ENCODE measurements at regions not wholly inside any gene's neighbourhood (a gene's known extent, or its start where the extent isn't known, plus 50 kb on each side); places are given as distances from the start of the nearest gene placed in this dataset.
"Not testable (repeated sequence)": the region's sequence is repeated elsewhere in the genome, so short reads cannot be mapped to it uniquely, and the experiment has no call there.

DNA sequence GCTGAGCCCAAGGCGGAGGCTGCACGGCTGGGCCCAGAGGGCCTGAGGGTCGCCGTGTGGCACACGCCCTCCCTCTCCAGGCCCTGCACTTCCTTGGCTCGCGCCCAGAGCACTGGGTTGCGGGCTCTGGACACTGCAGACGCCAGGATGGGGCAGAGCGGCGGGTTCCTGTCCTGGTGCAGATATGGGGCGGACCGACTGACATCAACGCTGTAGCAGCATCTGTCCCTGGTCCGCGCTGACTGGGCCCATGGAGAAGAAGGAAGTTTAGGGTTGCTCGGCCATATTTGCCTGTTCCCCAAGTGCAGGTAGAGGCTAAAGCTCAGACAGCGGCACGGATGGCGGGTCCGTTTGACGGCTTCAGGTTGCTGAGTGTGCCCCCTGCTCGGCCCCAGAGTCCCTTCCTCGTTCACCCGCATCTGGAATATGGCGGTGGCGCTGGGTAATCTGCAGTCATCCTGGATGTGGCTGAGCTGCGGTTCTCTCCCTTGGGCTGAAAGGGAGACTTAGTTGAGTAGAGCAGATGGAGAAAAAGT is 116.1 kb downstream of the OR13A1 start:
- DNase-seq, result no peak

DNA sequence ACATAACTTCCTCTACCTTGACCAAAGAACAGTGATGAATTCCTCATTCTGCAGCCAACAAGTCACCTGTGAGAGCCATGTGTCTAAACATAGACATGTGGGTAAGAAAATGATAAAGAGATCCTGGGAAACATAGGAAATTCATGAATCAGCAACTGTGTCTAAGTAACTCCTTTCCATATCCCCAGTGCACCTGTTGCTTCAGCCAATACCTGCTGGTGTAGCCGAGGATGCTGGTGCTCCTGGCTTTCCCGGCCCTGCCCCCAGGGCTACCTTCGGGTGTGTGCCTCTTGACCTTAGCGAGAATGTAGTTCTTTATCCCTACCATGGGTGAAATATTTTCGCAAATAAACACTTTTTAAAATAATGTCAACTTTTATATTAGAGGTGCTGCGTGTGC is 114.1 kb downstream of the OR13A1 start:
- no peak for DNase-seq

DNA sequence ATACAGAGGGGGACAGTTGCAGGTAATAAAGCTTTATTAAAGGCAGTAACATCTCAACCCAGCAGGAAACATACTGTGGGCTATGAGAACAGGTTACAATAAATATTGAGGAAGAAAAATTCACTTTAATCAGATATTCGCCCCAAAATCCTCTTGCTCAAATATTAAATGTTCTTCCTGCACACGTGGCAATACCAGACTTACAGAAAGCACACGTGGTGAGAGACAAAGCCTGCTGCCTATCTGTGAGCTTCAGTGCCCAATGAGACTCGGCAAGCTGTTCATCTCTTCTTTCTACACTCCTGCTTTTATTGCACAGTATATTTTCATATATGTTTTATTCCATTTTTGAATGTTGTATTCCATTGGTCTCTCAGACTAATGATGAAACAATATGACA is 113.2 kb downstream of the OR13A1 start:
- DNase-seq, result no peak

DNA sequence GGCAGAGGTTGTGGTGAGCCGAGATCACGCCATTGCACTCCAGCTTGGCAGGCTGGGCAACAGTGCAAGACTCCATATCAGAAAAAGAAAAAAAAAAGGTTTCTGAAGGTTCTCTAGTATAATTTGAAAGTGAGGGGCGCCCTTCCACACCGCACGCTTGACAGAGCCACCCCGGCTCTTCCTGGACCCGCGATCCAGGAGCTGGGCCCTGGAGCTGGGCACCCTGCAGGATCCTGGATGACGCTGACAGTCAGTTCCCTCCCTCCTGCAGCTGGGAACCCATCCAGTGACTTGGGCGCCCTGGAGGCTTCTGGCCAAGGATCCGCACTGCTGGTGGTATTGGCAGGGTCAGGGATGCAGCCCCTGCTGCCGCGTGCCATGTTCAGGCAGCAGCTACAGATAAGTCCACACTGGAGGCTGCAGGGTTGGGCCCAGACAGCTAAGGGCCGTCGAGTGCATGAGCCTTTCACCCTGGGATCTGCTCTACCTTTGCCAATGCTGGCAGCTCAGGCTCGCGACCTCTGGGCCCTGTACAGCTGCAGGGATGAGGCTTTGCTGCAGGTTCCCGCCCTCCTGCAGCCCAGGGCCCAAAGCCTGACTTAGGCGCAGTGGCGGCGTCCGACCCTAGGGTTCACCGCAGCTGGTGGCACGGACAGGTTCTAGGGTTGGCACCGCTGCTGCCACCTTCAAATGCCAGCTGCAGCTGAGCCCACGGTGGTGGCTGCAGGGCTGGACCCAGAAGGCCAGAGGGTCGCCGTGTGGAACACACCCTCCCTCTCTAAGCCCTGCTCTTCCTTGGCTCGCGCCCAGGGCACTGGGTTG is 110.2 kb downstream of the OR13A1 start:
- DNase-seq, result no peak

DNA sequence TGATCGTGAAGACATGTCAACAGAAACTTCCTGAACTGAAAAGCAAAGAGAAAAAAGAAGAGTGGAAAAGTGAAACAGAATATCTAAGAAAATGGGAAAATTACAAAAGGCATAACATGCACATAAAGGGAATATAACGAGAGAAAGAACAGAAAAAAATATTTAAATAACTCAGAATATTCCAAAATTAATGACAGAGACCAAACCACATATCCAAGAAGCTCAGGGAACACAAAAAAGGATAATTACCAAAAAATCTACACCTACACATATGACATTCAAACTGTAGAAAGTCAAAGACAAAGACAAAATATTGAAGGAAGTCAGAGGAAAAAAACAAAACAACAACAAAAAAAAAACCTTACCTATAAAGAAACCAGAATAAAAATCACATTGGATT is 105.5 kb downstream of the OR13A1 start:
- DNase-seq, result no peak

DNA sequence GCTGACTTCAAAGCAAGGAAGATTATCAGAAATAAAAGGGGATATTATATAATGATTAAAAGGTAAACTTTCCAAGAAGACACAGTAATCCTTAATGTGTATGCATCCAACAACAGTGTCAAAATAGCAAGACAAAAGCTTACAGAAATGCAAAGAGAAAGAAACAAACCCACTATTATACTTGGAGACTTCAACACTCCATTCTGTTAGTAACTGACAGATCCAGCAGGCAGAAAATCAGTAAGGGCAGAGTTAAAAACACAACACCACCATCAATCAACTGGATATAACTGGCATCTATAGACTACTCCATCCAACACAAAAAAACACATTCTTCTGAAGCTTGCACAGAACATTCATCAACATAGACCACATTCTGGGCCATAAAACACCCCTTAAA is 103.8 kb downstream of the OR13A1 start:
- no peak for DNase-seq

DNA sequence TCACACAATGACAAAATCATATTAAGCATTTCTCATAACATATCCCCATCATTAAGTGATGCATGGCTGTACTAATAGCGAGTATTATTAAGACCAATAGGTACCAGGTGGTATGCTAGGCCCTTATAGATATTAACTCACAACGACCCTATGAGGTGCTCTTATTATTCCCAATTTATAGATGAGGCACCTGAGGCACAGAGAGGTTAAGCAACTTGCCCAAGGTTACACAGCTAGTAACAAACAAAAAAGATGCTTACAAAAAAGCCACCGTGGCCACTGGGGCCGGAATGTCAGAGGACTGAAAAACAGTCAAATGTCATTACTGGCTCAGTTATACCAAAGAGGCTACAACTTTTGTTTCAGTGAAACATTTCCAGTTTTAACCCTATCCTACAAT is 96.0 kb downstream of the OR13A1 start:
- no peak for DNase-seq

DNA sequence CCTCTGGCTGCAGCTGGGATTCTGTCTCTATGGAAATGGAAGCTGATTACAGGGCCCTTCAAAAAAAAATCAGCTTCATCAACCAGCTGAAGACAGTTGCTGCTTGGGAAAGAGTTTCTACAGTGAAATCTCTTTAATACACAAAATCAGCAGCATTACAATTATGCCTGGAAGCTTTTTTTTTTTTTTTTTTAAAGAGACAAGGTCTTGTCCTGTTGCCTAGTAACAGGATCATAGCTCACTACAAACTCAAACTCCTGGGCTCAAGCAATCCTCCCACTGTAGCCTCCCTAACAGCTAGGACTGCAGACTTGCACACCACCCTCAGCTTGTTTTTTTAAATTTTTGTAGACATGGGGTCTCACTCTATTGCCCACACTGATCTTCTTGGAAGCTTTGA is 94.5 kb downstream of the OR13A1 start:
- no peak for DNase-seq

DNA sequence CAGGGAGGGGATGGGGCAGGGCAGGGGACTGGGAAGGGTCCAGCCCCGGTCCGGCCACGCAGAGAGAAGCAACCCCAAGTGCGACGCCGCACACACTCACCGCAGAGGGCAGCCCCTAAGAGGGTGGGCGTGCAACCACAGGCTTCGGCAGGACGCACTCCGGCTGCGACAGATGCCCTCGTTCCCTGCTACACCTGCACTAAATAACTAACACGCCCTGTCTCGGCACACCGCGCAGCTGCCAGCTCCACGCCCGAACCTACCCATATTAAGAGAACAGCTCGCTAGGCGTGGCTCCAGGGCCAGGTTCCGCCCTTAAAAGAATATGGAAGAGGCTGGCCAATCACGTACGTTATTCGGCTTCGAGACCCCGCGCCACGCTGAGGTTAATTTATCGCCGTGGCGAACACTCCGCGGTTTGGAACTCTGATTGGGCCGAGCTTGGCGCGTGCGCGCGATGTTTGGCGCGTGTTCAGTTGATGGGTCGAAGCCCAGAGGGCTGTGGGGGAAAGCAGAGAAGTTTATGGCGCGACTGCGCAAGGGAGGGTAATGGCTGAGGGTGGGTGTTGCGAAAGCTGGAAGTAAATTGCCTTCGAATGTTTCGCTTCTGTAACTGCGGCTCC is 91.1 kb downstream of the OR13A1 start:
- DNase-seq, result no peak

DNA sequence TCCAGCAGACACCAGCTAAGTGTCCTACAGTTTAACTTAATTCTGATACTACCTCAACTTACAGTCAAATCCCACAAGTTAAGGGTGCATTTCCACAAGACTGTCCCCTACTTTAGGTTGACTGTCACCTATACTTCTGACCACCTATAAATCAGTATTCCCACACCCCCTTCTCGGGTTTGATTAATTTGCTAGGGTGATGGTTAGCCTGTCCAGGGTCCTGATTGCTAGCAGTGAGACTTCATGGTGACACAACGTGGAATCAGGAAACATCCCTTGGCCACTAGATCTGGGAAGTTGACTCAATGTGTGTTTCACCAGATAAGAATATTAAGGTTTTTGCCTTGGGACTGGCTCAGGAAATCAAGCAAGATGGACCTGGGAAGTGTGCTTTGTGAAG is 88.4 kb downstream of the OR13A1 start:
- no peak for DNase-seq

DNA sequence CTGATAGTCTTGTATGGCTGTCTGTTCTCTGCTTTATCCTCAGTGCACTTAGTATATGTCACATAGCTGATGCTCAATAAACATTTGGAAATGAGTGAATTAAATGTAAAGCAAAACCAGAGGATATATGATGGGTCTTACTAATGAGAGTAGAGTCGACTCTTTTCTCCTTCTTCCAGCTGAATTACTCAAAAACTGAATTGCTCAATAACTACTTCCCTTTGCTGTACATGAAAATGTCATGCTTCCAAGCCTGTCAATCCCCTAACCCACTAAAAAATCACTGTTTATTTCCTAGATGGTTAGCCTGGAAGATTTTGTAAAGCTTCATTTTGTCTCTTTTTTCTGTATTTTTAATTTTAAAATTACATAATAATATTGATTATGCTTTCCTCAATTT is 88.0 kb downstream of the OR13A1 start:
- DNase-seq, result no peak

DNA sequence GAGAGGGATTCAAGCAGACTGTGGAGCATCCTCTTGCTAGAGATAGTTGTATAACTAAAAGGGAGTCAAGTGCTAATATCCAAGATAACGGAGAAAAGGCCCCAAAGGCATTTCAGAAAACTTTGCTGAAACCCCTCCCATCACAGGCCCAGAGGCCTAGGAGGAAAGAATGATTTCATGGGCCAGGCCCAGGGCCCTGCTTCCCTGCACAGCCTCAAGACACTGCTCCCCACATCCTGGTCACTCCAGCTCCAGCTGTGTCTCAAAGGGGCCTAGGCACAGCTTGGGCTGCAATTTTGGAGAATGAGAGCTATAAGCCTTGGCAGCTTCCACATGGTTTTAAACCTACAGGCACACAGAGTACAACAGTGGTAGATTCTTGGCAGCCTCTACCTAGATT is 85.6 kb downstream of the OR13A1 start:
- DNase-seq, result no peak

DNA sequence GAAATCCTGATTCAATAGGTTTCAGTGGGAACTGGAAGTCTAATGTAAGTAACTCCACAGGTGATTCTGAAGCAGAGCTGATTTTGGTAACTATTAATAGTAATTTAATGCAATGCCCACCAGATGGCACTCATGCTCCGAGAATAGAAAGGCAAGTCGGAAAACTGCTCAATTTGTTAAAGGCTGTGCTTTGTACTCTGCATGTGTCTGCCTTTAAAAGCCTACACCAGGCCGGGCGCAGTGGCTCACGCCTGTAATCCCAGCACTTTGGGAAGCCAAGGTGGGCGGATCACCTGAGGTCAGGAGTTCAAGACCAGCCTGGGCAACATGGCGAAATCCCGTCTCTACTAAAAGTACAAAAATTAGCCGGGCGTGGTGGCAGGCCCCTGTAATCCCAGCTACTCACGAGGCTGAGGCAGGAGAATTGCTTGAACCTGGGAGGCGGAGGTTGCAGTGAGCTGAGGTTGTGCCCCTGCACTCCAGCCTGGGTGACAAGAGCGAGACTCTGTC is 80.1 kb downstream of the OR13A1 start:
- peak; percentile 65 for DNase-seq

DNA sequence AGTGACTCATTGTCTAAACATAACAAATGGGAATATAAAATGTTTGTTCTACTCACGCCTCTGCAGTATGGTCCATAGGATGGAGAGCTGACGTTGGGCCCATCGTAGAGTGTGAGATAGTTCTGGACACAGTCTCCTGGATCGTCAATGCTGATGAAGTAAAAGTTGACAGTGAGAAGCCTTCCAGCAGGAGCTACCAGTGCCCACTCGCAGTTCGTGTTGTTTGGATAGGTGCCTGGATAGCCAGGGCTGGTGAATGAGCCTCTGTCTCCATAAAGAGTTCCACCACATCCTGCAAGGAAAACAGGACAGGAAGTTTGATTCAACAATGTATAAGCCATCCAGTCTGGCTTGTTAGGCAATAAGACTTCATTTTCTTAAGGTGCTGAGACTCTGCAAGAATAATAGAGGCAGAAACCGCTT is 79.6 kb downstream of the OR13A1 start:
- no peak for DNase-seq

DNA sequence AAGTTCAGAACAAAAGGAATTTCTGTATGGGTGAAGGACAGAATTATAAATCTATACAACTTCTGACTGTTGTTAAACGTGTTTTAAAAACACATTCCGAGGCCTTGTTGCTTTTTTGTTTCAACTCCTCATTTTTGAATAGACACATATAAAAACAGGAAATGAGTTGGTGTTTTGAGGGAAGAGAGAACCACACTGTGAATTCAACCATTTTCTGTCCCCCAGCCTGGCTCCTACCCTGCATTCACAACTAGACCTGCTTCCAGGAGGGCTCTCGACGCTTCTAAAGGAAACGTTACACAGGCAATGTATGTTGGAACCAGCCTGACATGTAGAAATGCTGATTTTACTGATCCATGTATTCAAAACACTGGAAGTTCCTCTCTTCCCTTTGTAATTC is 76.5 kb downstream of the OR13A1 start:
- DNase-seq, result no peak

DNA sequence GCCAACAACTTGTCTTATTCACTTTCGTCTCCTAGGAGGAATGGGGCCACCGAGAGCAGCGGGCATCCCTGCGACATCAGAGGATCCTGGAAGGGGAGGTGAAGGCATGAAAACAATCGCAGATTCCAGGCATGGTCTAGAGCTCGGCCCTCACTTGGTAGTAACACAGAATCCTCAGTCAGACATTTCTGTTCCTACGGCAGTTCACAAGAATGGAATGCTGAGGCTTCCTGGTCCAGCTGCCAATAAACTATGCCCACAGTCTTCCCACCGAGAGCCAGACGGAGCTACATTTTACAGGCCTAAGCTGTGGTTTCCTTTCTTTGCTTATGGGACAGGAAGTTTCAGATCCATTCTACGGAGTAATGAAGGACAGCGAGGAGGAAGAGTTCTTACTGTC is 75.8 kb downstream of the OR13A1 start:
- peak; percentile 21 for DNase-seq

DNA sequence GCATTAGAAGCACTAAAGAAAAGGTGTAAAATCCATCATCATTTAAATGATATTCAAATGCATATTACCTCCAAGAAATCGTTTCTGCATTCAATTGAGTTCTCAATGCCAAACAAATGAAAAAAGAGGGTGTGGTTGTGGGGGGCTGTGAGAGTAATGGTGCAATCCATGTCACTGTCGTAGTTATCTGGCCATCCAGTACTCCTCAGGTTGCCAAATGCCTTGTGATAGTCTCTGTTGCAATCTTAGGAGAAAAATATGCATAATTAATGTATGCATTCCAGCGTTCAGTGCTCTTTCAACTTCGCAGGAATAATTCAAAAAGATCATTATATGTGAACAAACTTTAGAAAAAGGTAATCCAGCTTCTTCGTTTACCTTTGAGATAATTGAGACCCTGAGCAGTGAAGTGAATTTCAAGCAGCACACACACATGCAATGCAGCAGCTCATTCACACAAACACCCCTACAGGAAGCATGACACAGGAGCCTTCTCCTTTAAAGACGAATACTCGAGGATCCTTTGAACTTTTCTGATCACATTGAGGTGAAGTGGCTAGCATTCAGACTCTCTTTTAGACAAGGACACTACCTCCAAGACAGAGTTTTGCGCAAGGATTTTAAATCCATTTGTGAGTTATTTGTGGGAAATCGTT is 73.4 kb downstream of the OR13A1 start:
- DNase-seq, result no peak

DNA sequence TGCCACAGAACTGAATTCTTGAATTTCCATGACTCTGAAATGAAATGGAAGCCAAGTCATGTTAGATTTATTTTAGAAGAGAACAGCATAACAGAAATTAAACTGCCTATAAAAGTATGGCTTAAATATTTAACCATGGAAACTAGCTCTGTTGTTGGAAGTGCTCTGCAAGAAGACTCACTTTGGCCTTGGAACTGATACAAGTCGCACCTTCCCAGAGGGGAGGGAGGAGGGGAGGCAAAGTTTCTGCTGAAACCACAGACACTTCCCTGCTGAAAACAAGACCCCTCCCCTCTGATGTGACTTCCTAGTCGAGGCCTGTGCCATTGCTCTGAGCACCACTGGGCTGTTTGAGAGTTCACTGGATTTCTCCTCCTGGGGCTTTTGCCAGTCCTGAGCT is 72.1 kb downstream of the OR13A1 start:
- DNase-seq, result no peak

DNA sequence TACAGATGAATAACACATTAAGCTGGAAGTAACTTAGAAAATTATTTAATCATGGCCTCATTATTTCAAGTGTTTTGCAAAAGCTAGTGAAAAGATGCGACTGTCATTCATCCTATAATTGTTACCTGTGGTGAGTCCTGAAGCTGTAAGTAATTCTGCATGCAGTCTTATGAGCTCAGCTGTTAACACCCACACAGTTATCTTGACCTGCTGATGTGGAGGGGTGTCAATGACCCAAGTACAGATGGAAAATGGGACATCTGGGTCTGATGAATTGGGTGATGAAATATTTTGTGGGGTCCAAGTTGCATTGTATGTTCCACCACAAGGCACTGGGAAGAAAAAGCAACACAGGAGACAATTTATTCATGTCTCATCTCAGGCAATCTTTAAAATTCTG is 68.9 kb downstream of the OR13A1 start:
- DNase-seq, result no peak

DNA sequence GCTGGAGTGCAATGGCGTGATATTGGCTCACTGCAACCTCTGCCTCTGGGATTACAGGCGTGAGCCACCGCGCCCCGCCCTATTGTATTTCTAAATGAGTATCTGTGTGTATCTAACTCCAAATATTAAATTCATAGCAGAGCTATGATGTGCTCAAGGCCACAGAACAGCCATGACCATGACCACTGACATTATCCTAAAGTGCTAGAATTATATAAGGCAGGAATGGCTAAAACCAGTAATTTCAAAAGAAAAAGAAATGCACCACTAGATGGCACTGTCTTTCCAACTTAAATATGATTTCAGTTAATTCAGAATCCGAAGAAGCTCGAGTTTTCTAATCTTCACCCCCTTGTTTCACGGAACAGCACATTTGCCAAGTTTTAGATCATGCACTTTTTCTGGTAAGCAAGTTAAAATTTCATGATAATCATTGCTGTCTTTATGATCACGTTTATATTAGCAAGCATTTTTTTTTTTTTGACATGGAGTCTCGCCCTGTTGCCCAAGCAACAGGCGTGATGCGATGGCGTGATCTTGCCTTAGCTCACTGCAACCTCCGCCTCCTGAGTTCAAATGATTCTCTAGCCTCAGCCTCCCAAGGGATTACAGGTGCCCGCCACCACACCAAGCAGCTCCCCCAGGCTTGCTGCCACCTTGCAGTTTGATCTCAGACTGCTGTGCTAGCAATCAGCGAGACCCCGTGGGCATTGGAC is 65.3 kb downstream of the OR13A1 start:
- DNase-seq, result peak; percentile 45

DNA sequence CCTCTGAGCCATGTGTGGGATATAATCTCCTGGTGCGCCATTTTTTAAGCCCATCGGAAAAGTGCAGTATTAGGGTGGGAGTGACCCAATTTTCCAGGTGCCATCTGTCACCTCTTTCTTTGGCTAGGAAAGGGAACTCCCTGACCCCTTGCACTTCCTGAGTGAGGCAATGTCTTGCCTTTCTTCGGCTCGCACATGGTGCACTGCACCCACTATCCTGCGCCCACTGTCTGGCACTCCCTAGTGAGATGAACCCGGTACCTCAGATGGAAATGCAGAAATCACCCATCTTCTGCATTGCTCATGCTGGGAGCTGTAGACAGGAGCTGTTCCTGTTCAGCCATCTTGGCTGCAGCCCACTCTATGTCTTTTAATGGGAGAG is 64.7 kb downstream of the OR13A1 start:
- not testable (repeated sequence) for DNase-seq
